Lung (tissue), 11 donors: ENCODE measurements at regions not wholly inside any gene's neighbourhood (a gene's known extent, or its start where the extent isn't known, plus 50 kb on each side); places are given as distances from the start of the nearest gene placed in this dataset.

Experiments
- ATAC-seq: fragments of 200-7000 bp; cut with Tn5 transposase; one replicate; pipeline ENCODE4 v1.9.1; 2020; ENCODE audit warnings: moderate number of reproducible peaks; ENCODE audit not compliant: insufficient read depth, low FRiP score
- DNase-seq, 3 donors: peaks; one replicate each; pipeline ENCODE4 v3.0.0-alpha.2; 2013 to 2017
- H3K27ac ChIP-seq, 2 donors: one replicate each; pipeline ENCODE4 v1.5.1; 2013; ENCODE audit warnings: mild to moderate bottlenecking in 2 of 2, moderate library complexity in 2 of 2, control low read depth in 1 of 2, inconsistent platforms in 1 of 2, low read depth in 1 of 2, low read length in 1 of 2
- H3K27me3 ChIP-seq, 3 donors: one replicate each; pipeline ENCODE4 v1.5.1; 2013; ENCODE audit warnings: low read length in 2 of 3; ENCODE audit not compliant: control insufficient read depth in 3 of 3, insufficient read depth in 3 of 3
- H3K36me3 ChIP-seq, 4 donors: one replicate each; pipeline ENCODE4 v1.5.1; 2013; ENCODE audit warnings: low read length in 4 of 4, mild to moderate bottlenecking in 1 of 4, moderate library complexity in 1 of 4; ENCODE audit not compliant: control insufficient read depth in 4 of 4, insufficient read depth in 4 of 4
- H3K4me1 ChIP-seq, 5 donors: one replicate each; pipeline ENCODE4 v1.5.1; 2013; ENCODE audit warnings: low read length in 5 of 5, mild to moderate bottlenecking in 2 of 5, moderate library complexity in 1 of 5; ENCODE audit not compliant: control insufficient read depth in 5 of 5, insufficient read depth in 5 of 5
- H3K4me3 ChIP-seq: one replicate; pipeline ENCODE4 v1.5.1; 2013; ENCODE audit warnings: mild to moderate bottlenecking, control low read depth, moderate library complexity
- H3K9ac ChIP-seq, 2 donors: one replicate each; pipeline ENCODE4 v1.5.1; 2013; ENCODE audit warnings: low read length in 2 of 2, control low read depth in 1 of 2; ENCODE audit not compliant: insufficient read depth in 1 of 2
- H3K9me3 ChIP-seq, 4 donors: one replicate each; pipeline ENCODE4 v1.5.1; 2013; ENCODE audit warnings: low read length in 3 of 4, mild to moderate bottlenecking in 1 of 4, moderate library complexity in 1 of 4; ENCODE audit not compliant: control insufficient read depth in 4 of 4, insufficient read depth in 3 of 4
- CTCF ChIP-seq: IDR thresholded peaks from 2 replicates; pipeline ENCODE4 v1.5.1; 2012; ENCODE audit warnings: mild to moderate bottlenecking; ENCODE audit errors: control extremely low read depth, extremely low read depth
- WGBS, 2 donors: extraction: QIAGEN DNeasy Blood & Tissue Kit; methylation state at CpG; one replicate each; pipeline ENCODE4 v1.1.7; 2013; 5-methylcytosine and 5-hydroxymethylcytosine counted together
- donor health status: control.
- donor health status: control.
- donor health status: Bipolar disorder and iron deficiency.
- donor health status: healthy.
- donor health status: DM: yes; HTN: yes; CAD: no.

- Histone ChIP-seq H3K27ac (peak overlapping the region in 1 of 2 donors; percentile 92), H3K9ac (no peak overlapping the region), H3K4me1 (peaks cover 0 to 5% (median 1%) of the 10 kb centered on the region in 5 donors), H3K27me3 (no peaks in the 10 kb centered on the region), H3K4me3 (no peak overlapping the region), H3K9me3 (no peaks in the 10 kb centered on the region), H3K36me3 (no peaks in the 10 kb centered on the region)
- no peak for TF ChIP-seq CTCF
- 55 to 77% methylated on average over 2 of the region's 2 CpGs for WGBS, 2 donors
- DNase-seq = peak in 1 of 3 donors; percentile 1
- ATAC-seq = no peak
These were observed 730.2 kb upstream of the GJE1 start for GRCh38 chr6:141402489-141402888.

GRCh38 chr6:141401851-141402250 lies 730.9 kb upstream of the GJE1 start:
- ATAC-seq = no peak
- Histone ChIP-seq H3K36me3 (no peaks in the 10 kb centered on the region), H3K9me3 (no peaks in the 10 kb centered on the region), H3K4me3 (no peak overlapping the region), H3K27ac (no peak overlapping the region), H3K4me1 (peaks cover 0 to 5% (median 1%) of the 10 kb centered on the region in 5 donors), H3K27me3 (no peaks in the 10 kb centered on the region), H3K9ac (no peak overlapping the region)
- peak in 1 of 3 donors; percentile 17 for DNase-seq
- no peak for TF ChIP-seq CTCF
- WGBS, 2 donors = 86 to 89% methylated on average over 3 of the region's 3 CpGs

GRCh38 chr6:141401168-141401567 lies 731.6 kb upstream of the GJE1 start:
- no peak for TF ChIP-seq CTCF
- Histone ChIP-seq H3K4me1 (peaks cover 0 to 5% (median 1%) of the 10 kb centered on the region in 5 donors), H3K27me3 (no peaks in the 10 kb centered on the region), H3K4me3 (no peak overlapping the region), H3K27ac (no peak overlapping the region), H3K36me3 (no peaks in the 10 kb centered on the region), H3K9me3 (no peaks in the 10 kb centered on the region), H3K9ac (no peak overlapping the region)
- ATAC-seq (no peak), DNase-seq (peak in 1 of 3 donors; percentile 3)
- WGBS, 2 donors = 63 to 72% methylated on average over 4 of the region's 4 CpGs

- H3K9ac ChIP-seq = no peak overlapping the region
- TF ChIP-seq CTCF = no peak
These were observed 733.8 kb upstream of the GJE1 start for GRCh38 chr6:141398949-141399348.

More at GRCh38 chr6:141398949-141399348, 733.8 kb upstream of the GJE1 start:
- Histone ChIP-seq H3K4me3 (no peak overlapping the region), H3K4me1 (peaks cover 0 to 5% (median 1%) of the 10 kb centered on the region in 5 donors), H3K9me3 (peaks cover 0 to 2% (median 0%) of the 10 kb centered on the region in 4 donors), H3K27ac (no peak overlapping the region), H3K27me3 (no peaks in the 10 kb centered on the region), H3K36me3 (no peaks in the 10 kb centered on the region)
- no peak for DNase-seq
- no peak for ATAC-seq
- WGBS, 2 donors = 81 to 83% methylated on average over 3 of the region's 3 CpGs
